ENCODE measurements at regions not wholly inside any gene's neighbourhood (a gene's known extent, or its start where the extent isn't known, plus 50 kb on each side); places are given as distances from the start of the nearest gene placed in this dataset.

DNA sequence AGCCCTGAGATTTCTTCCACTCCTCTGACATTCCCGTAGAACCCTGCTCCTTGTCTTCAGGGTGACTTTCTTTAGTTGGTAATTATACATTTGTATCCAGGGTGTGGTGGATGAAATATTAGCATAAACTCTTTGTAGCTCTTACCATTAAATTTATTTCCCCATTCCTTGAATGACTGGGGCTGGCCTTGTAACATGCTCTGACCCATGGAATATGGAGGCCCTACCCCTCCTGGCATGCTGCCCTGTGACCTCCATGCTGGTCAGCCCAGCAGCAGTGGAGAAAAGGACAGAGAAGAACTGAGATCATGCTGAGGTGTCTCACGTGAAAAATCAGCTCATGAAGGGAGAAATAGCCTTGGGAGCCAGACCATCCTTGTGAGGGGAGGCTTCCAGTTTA lies 96.1 kb upstream of the PROK2 start:
- no peak for DNase-seq

DNA sequence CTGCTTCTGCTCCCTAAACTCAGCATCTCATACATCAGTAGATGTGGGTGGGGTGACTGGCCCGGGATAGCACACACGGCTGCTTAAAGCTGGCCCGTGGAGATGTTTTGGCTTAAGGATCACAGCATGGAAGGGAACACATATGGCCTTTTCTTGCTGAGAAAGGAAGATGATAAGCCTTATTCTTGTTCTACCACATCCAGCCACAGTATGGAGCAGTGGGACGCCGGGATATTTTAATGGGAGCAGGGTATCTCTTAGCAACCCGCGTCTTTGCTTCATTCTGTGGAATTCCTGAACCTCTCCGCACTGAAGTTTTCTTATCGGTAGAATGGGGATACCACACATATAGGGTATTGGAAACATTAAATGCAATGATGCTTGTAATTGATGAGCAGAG lies 94.1 kb upstream of the PROK2 start:
- DNase-seq, result no peak

DNA sequence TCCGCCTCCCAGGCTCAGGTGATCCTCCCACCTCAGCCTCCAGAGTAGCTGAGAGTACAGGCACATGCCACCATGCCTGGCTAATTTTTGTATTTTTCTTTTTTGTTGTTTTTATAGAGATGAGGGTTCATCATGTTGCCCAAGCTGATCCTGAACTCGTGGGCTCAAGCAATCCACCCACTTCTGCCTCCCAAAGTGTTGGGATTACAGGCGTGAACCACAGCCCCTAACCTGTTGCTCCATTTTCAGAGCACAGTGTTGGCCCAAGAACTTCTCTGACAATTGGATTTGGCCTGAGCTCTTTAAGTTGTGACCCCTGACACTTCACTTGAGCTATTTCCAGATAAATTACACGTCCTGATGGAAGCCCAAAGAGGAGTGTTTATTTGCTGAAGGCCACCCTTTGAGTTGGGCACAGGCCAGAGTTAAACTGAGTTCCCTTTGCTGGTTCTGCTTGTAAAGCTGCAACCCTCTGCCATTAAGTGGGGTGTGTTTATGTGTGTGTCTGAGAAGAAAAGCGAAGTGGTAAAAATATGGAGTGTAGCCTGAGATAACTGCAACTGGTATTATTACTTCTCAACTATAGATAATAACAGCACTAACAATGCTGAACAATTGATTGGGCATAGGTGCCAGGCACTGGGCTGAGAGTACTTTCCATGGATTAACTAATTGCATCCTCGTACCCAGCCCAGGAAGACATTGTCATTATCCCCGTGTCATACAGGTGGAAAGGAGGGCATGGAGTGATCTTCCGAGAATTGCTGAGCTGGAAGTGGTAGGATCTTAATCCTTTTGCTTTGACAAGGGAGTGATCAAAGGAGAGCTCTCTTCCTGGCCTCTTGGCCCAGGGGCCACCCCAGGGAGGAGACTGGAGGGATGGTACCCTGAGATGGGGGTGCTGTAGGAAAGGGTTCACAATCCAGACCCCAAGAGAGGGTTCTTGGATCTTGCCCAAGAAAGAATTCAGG lies 91.5 kb upstream of the PROK2 start:
- DNase-seq, result no peak

DNA sequence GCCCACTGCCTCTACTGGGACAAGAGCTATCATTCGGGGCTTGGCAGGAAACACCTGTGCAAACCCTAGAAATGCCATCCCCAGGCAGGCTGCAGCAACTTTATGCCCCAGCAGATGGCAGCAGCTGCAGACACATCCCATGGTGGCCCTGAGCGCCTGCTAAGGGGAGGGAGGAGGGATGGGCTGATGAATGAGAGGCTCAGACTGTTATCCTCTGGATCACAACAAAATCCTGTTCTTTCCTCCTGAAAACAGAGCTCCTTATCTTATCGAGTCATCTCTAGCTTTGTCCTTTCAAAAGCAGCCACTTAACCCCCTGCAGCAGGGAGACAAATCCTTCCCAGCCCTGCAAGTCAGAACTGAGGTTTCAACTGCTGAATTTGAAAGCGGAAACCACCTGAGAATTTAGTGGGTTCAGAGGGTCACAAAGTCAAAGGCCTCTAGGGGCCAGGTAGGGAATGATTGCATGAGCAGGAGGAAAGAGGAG lies 90.6 kb upstream of the PROK2 start:
- peak; percentile 38 for DNase-seq

DNA sequence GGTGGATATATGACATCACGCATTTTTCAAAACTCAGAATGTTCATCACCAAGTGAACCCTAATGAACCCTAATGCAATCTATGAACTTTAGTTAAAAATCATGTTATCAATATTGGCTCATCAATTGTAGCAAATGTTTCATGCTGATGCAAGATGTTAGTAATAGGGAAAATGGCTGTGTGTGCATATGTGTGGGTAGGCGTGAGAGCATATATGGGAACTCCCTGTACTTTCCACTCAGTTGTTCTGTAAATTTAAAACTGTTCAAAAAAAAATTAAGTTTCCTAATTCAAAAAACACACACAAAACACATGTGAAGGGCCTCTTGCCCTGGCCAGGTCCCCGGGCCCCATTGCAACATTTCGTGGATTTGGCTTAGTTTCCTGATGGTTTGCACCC lies 89.7 kb upstream of the PROK2 start:
- DNase-seq, result no peak

DNA sequence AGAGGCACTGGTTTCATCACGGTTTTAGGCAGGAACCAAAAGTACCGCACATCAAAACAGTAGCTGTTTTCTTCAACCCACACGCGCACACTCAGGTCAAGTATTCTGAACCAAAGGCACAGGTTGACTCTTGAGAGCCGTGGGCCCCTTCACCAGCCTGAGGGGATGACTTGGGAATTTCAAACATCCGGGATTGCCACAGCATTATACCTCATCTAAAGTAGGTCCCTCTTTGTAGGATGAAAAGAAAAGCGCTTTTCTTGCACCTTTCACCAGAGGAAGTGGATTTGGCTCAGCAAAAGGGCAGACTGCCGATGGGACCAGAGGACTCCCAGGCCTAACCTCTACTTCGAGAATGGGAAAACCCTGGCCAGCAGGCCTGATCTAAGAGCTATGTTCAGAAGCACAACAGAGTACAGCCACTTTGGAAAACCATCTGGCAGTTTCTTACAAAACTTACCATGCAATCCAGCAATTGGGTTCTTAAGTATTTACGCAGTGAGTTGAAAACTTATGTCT lies 88.2 kb upstream of the PROK2 start:
- DNase-seq, result no peak

DNA sequence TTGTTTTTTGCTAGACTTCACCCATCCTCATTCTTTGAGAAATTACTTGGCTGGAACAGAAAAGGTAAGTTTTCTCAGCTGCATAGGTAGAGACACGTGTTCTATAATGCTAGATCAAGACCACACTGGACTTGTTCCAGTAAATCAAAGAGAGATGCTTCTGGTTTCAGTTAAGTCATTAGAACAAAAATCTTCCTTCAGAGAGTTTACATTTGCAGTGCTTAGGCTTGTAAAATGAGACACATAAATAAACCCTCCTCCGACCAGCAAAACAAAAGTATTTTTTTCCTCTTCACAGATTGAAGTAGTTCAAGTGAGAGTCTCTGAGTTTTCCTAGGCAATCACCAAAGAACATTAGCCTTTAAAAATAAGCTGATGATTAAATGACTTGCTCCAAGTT lies 87.3 kb upstream of the PROK2 start:
- no peak for DNase-seq

DNA sequence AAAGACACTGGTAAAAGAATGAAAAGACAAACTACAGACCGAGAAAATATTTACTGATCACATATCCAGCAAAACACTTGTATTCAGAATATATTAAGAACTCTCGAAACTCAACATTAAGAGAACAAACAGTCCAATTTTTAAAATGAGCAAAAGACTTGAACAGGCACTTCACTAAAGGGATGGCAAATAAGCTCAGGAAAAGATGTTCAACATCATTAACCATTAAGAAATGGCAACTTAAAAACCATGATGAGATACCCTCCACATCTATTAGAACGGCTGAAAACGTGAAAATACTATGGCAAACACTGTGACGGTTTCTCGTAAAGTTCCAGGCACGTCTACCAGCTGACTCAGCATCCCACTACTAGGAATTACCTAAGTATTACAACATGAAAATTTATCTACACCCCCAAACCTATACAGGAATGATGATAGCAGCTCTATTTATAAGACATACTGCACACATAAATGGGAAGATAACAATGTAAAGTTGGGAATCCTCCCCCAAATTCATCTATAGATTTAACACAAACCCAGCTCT lies 86.1 kb upstream of the PROK2 start:
- no peak for DNase-seq

DNA sequence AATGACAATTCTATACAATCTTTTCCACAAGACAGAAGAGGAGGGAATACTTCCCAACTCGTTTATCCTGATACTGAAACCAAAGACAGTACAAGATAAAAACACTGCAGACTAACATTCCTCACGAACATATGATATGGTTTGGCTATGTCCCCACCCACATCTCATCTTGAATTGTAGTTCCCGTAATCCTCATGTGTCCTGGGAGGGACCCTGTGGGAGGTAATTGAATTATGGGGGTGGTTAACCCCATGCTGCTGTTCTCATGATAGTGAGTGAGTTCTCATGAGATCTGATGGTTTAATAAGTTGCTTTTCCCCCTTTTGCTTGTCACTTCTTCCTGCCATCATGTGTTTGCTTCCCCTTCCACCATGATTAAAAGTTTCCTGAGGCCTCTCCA lies 83.9 kb upstream of the PROK2 start:
- DNase-seq, result no peak

DNA sequence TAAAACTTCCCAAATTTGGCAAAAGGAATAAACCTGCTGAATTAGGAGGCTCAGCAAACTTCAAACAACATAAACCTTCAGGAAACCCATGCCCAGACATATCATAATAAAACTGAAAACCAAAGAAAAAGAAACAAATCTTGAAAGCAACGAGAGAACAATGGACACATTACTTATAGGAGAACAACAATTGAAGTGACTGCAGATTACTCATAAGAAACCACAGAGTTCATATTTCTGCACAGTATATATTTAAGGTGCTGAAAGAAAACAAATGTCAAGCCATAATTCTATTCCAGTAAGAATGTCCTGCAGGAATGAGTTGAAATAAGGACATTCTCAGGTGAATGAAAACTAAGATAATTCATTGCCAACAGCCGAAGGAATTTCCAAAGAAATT lies 80.8 kb upstream of the PROK2 start:
- no peak for DNase-seq

DNA sequence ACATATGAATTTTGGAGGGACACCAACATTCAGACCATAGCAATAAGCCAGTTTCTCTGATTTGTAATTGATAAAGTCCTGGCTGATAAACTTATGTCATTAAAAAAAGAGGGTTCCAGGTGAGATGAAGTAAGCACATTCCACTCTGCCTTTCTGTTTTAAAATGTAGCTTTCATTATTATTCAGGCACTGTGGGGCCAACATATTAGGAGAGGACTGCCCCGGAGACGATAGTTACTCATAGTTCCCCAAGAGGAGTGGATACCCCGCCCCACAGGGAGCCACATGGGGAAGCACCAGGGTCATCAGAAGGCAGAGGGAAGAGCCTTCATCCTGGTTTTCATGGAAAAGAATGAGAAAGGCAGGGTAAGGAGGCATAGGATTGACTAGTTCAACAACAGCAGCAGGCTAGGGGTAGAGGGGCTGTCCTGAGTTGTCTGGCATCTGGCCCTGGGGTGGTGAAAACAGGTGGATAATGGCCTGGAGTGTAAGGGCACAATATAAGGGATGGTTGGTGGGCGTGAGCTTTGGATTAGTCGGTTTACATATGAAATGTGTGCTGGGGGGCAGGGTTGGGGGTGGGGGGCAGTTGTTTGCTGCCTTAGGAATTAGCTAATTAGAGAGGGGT lies 78.7 kb upstream of the PROK2 start:
- DNase-seq, result no peak

DNA sequence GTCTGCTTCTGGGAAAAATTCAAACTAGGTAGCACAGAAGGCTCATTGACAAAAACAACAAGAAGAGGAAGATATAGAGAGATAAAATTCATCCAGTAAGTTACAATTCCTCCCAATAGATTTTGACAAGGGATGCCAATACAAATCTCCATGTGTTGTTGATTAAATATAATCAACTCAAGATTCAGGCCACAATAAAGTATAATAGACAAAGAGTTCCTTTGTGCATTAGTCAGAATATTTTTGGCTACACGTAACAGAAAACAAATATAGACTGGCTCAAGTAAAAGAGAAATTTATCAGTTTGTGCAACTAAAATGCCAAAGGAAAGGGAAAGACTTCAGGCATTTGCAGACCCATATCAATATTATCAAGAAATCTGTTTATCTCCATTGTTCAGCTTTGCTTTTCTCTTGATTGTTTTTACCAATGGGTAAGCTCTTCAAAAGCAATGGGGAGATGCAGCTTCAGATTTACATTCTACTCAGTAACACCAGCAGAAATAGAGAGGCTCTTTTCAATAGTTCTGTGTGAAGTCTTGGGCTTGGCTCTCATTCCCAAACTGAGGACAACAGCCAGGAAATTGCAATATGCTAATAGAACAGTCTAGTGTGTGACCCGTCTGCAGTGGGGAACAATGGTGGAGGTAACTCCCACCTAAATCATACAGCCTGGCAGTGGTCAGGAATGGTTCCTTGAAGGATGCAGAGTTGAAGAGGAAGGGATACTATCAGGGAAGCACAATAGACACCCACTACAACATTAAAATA lies 77.6 kb upstream of the PROK2 start:
- no peak for DNase-seq

DNA sequence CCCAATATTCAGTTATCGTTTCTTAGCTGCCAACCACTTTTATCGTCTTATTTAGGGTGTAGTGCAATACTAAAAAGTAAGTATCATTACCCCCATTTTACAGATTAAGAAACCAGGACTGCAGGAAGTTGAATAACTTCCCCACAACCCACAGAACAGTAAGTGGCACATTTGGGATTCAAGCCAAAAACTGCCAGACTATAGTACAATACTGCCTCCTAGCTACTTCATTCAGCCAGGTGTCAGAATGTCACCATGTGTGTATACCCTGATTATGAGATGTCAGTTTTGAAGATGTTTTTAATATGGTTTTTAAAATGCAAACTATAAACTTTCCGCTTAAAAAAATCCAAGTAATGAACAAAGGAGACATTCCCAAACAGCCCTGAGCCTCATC lies 74.2 kb upstream of the PROK2 start:
- DNase-seq, result peak; percentile 43

DNA sequence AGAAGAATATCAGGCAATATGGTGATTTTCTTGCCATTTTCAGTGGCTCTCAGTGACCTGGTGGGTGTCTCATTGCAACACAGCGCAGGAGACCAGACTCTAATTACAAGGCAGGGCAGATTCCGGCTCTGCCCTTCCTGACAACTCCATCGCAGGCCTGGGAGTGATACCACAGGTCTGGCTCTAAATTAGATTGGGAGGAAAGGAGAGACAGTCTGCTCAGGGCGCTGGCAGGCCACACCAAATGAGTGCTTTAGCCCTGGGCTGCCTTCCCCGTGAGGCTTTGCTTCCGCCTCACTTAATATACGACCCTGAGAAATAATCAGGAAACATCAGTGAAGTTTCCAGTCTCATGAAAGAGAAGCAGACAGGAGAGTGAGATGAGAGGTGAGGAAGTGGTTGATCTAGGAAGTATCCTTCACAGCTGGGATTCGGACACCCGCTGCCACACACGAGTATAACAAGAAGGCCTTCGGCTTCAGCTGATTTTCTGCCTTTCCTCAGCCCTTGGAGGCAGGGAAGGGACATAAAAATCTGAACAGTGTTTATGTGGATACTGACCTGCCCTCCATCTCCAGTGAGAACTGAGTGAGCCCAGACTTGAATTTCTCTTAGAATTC lies 73.7 kb upstream of the PROK2 start:
- no peak for DNase-seq

DNA sequence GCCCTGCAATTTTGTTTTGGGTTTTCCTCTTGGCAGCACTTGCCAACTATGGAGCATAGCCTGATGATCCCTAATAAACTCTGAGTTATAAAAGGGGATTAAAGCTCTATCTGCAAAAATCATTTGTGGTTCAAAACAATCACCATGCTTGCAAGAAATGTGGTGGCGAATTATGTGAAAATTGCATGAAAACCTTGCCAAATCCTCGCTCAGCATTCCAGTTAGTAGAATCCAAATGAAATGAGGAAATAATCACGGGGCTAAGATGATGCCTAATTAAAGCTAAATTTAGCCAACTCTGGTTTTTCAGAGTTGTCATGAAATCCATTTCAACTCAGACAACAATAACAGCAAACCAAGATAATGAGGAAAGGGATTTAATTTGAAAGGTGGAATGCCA lies 73.0 kb upstream of the PROK2 start:
- no peak for DNase-seq

DNA sequence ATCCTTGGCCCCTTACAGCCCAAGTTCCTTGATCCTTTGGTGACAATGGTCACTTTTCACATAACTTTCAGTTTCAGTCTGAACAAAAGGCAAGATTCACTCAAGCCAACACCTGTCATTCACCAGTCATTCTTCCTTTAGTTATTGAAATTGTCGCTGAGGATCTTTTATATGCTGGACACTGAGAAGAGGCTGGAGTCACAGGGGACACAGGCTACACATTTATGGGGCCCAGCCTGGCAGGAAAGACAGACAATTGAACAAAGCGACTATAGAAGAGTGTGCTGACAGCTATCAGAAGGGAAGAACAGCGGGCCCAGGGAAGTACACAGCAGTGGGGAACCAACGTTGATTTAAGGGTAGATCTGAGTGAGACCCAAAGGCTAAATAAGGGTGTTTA lies 69.8 kb upstream of the PROK2 start:
- DNase-seq, result no peak

DNA sequence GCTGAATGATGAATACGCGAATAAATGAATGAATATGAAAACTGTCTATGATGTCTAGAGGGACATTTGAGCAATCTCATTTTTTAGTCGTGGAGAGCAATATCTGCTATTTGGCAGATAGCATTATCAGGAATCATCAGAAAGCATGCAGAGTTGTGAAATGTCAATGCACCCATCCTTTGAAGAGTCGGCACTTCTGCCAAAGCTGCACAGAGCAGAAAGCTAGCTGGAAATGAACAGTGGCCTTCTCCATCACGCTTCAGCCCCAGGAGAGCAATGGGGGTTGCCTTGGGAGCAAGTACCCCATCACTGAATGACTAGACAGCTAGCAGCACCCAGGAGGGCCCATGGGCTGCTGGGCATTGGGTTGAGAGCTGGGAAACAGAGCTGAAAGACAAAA lies 69.1 kb upstream of the PROK2 start:
- no peak for DNase-seq

DNA sequence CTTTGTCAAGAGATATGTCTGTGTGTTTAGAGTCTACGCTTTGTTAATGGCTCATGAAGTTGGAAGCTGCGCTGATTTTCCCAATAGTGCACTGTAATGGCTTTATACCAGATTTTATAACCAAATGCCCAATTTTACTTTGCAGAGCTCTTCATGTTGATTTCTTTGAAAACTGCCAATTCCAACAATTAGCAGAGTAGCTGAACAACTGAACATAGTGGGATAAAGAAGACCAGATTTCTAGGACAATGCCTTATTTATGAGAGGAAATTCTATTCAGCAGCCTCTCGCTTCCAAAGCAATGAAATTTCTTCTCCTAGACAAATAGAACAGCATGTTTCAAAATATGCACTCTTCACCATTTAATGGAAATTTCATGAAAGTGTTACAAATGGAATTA lies 66.9 kb upstream of the PROK2 start:
- DNase-seq, result no peak

DNA sequence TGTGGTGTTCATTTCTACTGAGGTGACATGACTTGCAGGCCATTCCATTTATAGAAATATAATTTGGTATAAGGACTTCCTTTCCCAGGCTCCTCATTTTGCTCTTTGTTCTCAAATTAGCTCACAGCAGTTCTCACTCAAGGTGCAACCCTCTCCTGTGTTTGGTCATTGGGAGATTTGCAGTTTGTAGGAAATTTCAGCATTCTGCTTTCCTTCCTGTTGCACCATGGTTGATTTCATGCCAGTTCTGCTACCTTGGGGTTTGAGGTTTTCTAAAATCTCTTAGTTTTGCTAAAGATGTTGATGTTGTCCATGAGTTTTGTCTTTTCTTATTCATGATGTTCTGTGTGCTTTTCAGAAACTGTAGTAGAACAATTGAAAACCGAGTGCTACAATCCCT lies 65.7 kb upstream of the PROK2 start:
- no peak for DNase-seq

DNA sequence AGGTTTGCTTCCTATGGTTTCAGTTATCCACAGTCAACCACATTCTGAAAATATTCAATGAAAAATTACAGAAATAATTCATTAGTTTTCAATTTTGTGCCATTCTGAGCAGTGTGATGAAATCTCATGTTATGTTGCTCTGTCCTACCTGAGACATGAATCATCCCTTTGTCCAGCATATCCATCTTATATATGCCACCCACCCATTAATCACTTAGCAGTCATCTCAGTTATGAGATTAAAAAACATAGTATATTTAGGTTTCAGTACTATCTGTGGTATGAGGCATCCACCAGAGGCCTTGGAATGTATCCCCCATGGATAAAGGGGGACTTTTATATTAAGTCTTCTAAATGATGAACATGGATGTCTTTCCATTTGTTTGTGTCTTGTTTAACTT lies 64.7 kb upstream of the PROK2 start:
- no peak for DNase-seq

DNA sequence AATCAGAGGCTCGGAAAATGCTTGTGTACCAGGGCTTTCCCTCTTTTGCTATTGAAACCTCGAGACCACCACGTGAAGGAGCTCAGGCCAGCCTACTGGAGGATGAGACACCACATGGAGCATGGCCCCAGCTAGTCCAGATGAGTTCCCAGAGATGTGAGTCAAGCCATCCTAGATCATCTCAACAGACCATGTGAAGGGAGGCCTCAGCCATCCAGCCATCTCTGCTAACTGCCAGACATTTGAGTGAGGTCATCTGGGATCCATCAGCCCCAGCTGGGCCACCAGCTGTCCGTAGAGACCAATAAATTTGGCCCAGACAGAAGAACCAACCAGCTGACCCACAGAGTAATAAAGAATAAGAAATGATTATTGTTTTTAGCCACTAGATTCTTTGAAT lies 62.8 kb upstream of the PROK2 start:
- DNase-seq, result no peak

DNA sequence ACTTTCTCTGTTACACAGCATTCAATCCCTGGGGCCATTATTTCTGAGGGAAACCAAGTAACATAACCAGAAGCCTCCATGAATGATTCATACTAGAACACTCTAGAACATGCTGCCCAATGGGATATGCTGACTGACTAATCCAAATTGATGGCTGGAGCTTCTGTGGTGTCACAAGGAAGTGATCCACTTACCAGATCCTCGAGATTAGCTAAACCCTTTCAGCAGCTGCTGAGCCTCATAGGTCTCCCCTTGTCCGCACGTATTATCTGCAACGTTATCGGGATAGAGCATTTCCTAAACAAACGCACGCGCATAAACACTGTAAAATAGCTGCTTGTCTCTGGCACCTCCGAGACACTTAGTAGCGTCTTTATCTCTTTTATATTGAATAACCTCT lies 61.2 kb upstream of the PROK2 start:
- DNase-seq, result no peak

DNA sequence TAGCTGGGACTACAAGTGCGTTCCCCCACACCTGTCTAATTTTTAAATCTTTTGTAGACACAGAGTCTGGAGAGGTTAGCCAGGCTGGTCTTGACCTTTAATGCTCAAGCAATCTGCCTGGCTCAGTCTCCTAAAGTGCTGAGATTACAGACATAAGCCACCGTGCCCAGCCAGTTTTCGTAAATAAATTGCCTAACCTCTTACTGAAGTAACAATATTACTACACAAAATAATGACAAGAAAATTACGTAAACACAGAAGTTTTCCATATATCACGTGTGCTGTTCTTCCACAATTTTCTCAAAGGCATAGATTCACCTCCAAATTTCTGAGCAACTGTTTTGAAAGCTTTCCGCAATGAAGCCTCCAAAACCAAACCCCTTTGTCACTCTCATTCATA lies 58.1 kb upstream of the PROK2 start:
- no peak for DNase-seq

Data from NCI-H1694 (cell line).